ENCODE measurements at regions not wholly inside any gene's neighbourhood (a gene's known extent, or its start where the extent isn't known, plus 50 kb on each side); places are given as distances from the start of the nearest gene placed in this dataset.
"Not testable (repeated sequence)": the region's sequence is repeated elsewhere in the genome, so short reads cannot be mapped to it uniquely, and the experiment has no call there.

DNA sequence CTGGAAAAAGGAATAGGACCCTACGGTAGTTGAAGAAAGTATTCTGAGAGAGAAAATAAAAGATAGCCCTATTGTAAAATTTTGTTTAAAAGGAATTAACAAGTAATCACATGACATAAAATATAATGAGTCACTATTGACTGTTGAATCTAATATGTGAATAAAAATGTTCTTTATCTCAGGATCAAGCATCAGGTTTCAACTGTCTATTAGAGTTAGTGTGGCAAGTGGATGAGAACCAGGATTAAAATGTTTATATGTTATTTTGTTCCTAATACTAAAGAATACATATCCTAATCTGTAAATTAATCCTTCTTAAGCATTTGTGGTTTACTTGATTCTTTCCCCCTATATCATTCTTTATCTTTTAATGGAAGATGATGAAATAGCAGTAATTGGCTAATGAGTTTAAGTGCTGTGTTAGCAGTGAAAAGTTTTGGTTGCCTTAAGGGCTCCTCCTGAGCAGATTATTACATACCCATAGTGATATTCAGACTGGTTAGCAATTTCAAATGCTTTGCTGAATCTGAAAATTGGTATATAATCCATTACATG is 101.8 kb upstream of the BCHE start (continued):
- TF ChIP-seq ZNF713 (CRISPR knock-in tag; IDR thresholded peaks at IDR 0.05) (no peak), MAFG (CRISPR knock-in tag; IDR thresholded peaks at IDR 0.05) (no peak)

DNA sequence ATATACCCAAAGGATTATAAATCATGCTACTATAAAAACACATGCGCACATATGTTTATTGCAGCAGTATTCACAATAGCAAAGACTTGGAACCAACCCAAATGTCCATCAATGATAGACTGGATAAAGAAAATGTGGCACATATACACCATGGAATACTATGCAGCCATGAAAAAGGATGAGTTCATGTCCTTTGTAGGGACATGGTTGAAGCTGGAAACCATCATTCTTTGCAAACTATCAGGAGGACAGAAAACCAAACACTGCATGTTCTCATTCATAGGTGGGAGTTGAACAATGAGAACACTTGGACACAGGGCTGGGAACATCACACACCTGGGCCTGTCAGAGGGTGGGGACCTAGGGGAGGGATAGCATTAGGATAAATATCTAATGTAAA is 98.9 kb upstream of the BCHE start:
- H3K36me3 ChIP-seq (replicated peaks in 1 of 2; ENCODE audit: control insufficient read depth in 1 of 2, insufficient read depth in 2 of 2, low read length in 2 of 2); in situ Hi-C loops (cut with HindIII; ENCODE audit: extremely low pct_ligation_motif_present, low pct_unique_long_range_greater_than_20kb); H2AFZ ChIP-seq (ENCODE audit: low read length); FAIRE-seq; H3K79me2 ChIP-seq (ENCODE audit: insufficient read depth, low read length); intact Hi-C loops (cut with micrococcal nuclease; ENCODE audit: unreplicated experiment); POLR2A ChIA-PET; H3K27me3 ChIP-seq (ENCODE audit: control insufficient read depth in 1 of 2, insufficient read depth in 2 of 2, low read length in 2 of 2); H3K9ac ChIP-seq (ENCODE audit: insufficient read depth, low read depth, low read length); BruUV-seq (replicated peaks); H3K4me3 ChIP-seq (replicated peaks in 1 of 3; ENCODE audit: insufficient read depth in 1 of 3, low read depth in 2 of 3, low read length in 3 of 3); ATAC-seq; H3K4me1 ChIP-seq (ENCODE audit: insufficient read depth, low read length); DNase-seq (ENCODE audit: low spot score); H4K20me1 ChIP-seq (ENCODE audit: insufficient read depth, low read length); H3K27ac ChIP-seq (ENCODE audit: extremely low read length, insufficient read depth, low read length); CTCF ChIA-PET (ENCODE audit: low intra/inter-chr PET ratio, low total read pairs); H3K9me3 ChIP-seq (ENCODE audit: low read length); H3K4me2 ChIP-seq (ENCODE audit: low read depth, low read length): not testable (repeated sequence)
- 75% methylated on average over 1 of the region's 1 CpG for WGBS (ENCODE audit: low lambda C conversion rate)

GRCh38 chr3:165924301-165924791 is 87.1 kb upstream of the BCHE start:
- H3K27me3 ChIP-seq (ENCODE audit: control insufficient read depth in 1 of 2, insufficient read depth in 2 of 2, low read length in 2 of 2); H4K20me1 ChIP-seq (ENCODE audit: insufficient read depth, low read length); intact Hi-C loops (cut with micrococcal nuclease; ENCODE audit: unreplicated experiment); ATAC-seq; in situ Hi-C loops (cut with HindIII; ENCODE audit: extremely low pct_ligation_motif_present, low pct_unique_long_range_greater_than_20kb); H3K36me3 ChIP-seq (replicated peaks in 1 of 2; ENCODE audit: control insufficient read depth in 1 of 2, insufficient read depth in 2 of 2, low read length in 2 of 2); H3K27ac ChIP-seq (ENCODE audit: extremely low read length, insufficient read depth, low read length); H2AFZ ChIP-seq (ENCODE audit: low read length); H3K4me1 ChIP-seq (ENCODE audit: insufficient read depth, low read length); CTCF ChIA-PET (ENCODE audit: low intra/inter-chr PET ratio, low total read pairs); H3K9me3 ChIP-seq (ENCODE audit: low read length); BruUV-seq (replicated peaks); H3K9ac ChIP-seq (ENCODE audit: insufficient read depth, low read depth, low read length); H3K4me3 ChIP-seq (replicated peaks in 1 of 3; ENCODE audit: insufficient read depth in 1 of 3, low read depth in 2 of 3, low read length in 3 of 3); H3K79me2 ChIP-seq (ENCODE audit: insufficient read depth, low read length); H3K4me2 ChIP-seq (ENCODE audit: low read depth, low read length); POLR2A ChIA-PET; FAIRE-seq; DNase-seq (ENCODE audit: low spot score): not testable (repeated sequence)
- WGBS (ENCODE audit: low lambda C conversion rate): over 99% methylated on average over 13 of the region's 29 CpGs

Measured in HepG2 (cell line).